ENCODE measurements at regions not wholly inside any gene's neighbourhood (a gene's known extent, or its start where the extent isn't known, plus 50 kb on each side); places are given as distances from the start of the nearest gene placed in this dataset.

DNA sequence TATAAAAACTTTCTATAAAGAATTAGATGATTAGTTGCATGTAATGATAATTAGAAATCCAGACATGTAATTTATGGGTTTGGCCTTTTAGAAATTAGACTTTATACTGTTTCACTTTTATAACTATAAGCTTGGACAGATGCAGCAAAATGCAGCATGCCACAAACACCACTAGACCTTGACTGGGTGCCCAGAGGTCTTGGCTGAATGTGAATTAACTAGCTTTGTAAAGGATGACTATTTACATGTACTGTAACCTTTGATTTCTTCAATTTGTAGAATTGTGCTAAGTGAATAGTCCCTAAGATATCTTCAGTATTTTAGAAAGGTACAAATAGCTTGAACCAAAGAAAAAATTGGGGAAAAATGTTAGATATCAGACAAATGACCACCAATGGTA, 2168.1 kb downstream of the MAT2B start:
- TF ChIP-seq, protein P1, sequence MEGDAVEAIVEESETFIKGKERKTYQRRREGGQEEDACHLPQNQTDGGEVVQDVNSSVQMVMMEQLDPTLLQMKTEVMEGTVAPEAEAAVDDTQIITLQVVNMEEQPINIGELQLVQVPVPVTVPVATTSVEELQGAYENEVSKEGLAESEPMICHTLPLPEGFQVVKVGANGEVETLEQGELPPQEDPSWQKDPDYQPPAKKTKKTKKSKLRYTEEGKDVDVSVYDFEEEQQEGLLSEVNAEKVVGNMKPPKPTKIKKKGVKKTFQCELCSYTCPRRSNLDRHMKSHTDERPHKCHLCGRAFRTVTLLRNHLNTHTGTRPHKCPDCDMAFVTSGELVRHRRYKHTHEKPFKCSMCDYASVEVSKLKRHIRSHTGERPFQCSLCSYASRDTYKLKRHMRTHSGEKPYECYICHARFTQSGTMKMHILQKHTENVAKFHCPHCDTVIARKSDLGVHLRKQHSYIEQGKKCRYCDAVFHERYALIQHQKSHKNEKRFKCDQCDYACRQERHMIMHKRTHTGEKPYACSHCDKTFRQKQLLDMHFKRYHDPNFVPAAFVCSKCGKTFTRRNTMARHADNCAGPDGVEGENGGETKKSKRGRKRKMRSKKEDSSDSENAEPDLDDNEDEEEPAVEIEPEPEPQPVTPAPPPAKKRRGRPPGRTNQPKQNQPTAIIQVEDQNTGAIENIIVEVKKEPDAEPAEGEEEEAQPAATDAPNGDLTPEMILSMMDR (IDR thresholded peaks at IDR 0.05), result no peak
- TF ChIP-seq POLR2A (IDR thresholded peaks at IDR 0.05), result no peak
